ENCODE measurements at regions not wholly inside any gene's neighbourhood (a gene's known extent, or its start where the extent isn't known, plus 50 kb on each side); places are given as distances from the start of the nearest gene placed in this dataset.
"Not testable (repeated sequence)": the region's sequence is repeated elsewhere in the genome, so short reads cannot be mapped to it uniquely, and the experiment has no call there.

GRCh38 chr13:44797685-44798084 lies 191.6 kb downstream of the NUFIP1 start (continued):
- TF ChIP-seq ZNF398 (tag by site-specific recombination; IDR thresholded peaks at IDR 0.05) (no peak), ZNF138 (tag by site-specific recombination; IDR thresholded peaks at IDR 0.05; ENCODE audit: borderline replicate concordance) (no peak), ZNF837 (tag by site-specific recombination; IDR thresholded peaks at IDR 0.05) (no peak)

DNA sequence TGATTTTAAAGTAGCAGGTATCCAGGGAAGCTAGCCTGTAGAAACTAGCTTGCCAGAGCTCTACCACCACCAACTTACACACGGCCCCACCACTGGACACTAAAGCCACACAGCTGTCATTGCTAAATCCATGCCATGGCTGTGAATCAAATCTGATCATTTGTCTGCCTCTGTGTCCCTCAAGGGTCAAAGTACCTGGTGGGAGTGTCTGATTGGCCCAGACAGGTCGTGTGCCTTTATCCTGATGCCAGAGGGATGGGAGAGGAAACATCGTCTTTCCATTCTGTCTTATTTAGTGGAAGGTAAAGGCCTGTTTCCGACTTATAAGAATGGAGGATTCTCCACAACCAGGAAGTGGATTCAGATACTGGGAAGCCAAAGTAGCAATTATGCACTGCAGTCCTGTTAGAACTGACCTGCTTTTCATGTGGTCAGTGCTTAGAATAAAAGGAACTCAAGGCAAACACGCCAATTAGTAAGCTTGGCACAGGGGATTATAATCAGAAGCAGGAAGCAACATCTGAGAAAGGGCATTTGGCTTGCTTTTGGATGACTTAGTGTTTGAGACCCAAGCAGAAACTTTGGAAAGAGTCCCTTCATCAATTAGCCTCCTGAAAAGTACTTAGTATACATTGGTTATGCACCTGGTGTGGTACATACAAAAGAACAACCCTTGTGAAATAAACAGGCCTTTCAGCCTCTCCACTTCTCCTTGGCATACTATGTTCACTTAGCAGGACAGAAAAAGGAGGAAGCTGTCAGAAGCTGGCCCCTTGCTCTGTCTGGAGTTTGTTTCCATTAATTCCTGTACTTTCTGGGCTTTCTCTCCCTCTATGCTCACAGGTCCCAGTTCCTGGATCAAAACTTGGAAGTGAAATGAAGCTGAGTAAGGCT lies 192.4 kb downstream of the NUFIP1 start:
- TF ChIP-seq MEIS1 (CRISPR knock-in tag; IDR thresholded peaks at IDR 0.05; ENCODE audit: borderline replicate concordance) (no peak), ZNF350 (tag by site-specific recombination; IDR thresholded peaks at IDR 0.05) (no peak), ZNF768 (tag by site-specific recombination; IDR thresholded peaks at IDR 0.05) (no peak), ZNF610 (tag by site-specific recombination; IDR thresholded peaks at IDR 0.05; ENCODE audit: borderline replicate concordance) (no peak), ZNF600 (tag by site-specific recombination; IDR thresholded peaks at IDR 0.05) (no peak), SALL2 (tag by site-specific recombination; IDR thresholded peaks at IDR 0.05; ENCODE audit: borderline replicate concordance) (no peak), ZNF184 (tag by site-specific recombination; IDR thresholded peaks at IDR 0.05) (no peak), ZNF560 (tag by site-specific recombination; IDR thresholded peaks at IDR 0.05; ENCODE audit: borderline replicate concordance) (no peak), ZNF311 (tag by site-specific recombination; IDR thresholded peaks at IDR 0.05; ENCODE audit: borderline replicate concordance) (no peak), ZBTB21 (tag by site-specific recombination; IDR thresholded peaks at IDR 0.05) (no peak)
- ChIA-PET CTCF (no interaction called here), POLR2A (no interaction called here)
- Histone ChIP-seq H3K27ac (ENCODE audit: extremely low read depth, low read depth, low read length) (no peak overlapping the region), H3K4me3 (ENCODE audit: low read depth, low read length) (no peak overlapping the region), H3K36me3 (ENCODE audit: control insufficient read depth in 2 of 2, insufficient read depth in 1 of 2, low read length in 2 of 2) (no peaks in the 10 kb centered on the region), H3K9me3 (ENCODE audit: control insufficient read depth, insufficient read depth, low read depth, low read length) (no peaks in the 10 kb centered on the region), H3K4me1 (ENCODE audit: control insufficient read depth, insufficient read depth, low read length) (no peaks in the 10 kb centered on the region)

DNA sequence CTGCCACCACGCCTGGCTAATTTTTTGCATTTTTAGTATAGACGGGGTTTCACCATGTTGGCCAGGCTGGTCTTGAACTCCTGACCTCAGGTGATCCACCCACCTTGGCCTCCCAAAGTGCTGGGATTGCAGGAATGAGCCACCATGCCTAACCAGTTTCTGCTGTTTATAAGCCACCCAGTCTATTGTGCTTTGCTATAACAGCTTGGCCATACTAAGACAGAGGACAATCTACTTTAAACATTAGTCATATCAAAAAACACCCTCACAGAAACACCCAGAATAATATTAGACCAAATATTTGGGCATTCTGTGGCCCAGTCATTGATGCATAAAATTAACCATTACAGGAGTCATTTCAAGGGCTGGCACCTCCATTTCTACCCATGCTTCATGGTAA lies 193.2 kb downstream of the NUFIP1 start:
- H3K27ac ChIP-seq (ENCODE audit: extremely low read depth, low read depth, low read length) = not testable (repeated sequence)

GRCh38 chr13:44795176-44795575 lies 194.1 kb downstream of the NUFIP1 start:
- Histone ChIP-seq H3K27ac (ENCODE audit: extremely low read depth, low read depth, low read length) (no peak overlapping the region), H3K4me3 (ENCODE audit: low read depth, low read length) (no peak overlapping the region), H3K4me1 (ENCODE audit: control insufficient read depth, insufficient read depth, low read length) (no peaks in the 10 kb centered on the region), H3K9me3 (ENCODE audit: control insufficient read depth, insufficient read depth, low read depth, low read length) (no peaks in the 10 kb centered on the region), H3K36me3 (ENCODE audit: control insufficient read depth in 2 of 2, insufficient read depth in 1 of 2, low read length in 2 of 2) (no peaks in the 10 kb centered on the region)
- ChIA-PET CTCF (no interaction called here), POLR2A (no interaction called here)
- TF ChIP-seq ZNF488 (tag by site-specific recombination; IDR thresholded peaks at IDR 0.05) = no peak
- TF ChIP-seq ZNF18 (tag by site-specific recombination; IDR thresholded peaks at IDR 0.05) = no peak

More for the DNA sequence above, 193.2 kb downstream of the NUFIP1 start:
- POLR2A ChIA-PET; H3K4me3 ChIP-seq (ENCODE audit: low read depth, low read length); CTCF ChIA-PET; H3K4me1 ChIP-seq (ENCODE audit: control insufficient read depth, insufficient read depth, low read length); H3K36me3 ChIP-seq (ENCODE audit: control insufficient read depth in 2 of 2, insufficient read depth in 1 of 2, low read length in 2 of 2); H3K9me3 ChIP-seq (ENCODE audit: control insufficient read depth, insufficient read depth, low read depth, low read length): not testable (repeated sequence)
